Esophagus squamous epithelium (tissue), 4 donors: ENCODE measurements at regions not wholly inside any gene's neighbourhood (a gene's known extent, or its start where the extent isn't known, plus 50 kb on each side); places are given as distances from the start of the nearest gene placed in this dataset.

Experiments
- CTCF ChIP-seq, 6 experiments: fragments of 450-650 bp in 4 of 6; fragments of 200-600 bp in 2 of 6; sonication (generic) in 2 of 6; IDR thresholded peaks; one replicate each; pipeline ENCODE4 v1.5.1; 2016 to 2019; ENCODE audit warnings: antibody characterized with exemption in 6 of 6, mild to moderate bottlenecking in 4 of 6, moderate library complexity in 4 of 6
- POLR2A ChIP-seq, 4 donors: fragments of 450-650 bp; IDR thresholded peaks; one replicate each; pipeline ENCODE4 v1.6.1; 2017; ENCODE audit warnings: antibody characterized with exemption in 4 of 4, mild to moderate bottlenecking in 4 of 4, moderate library complexity in 3 of 4

- no peak for TF ChIP-seq CTCF (IDR thresholded peaks at IDR 0.05)
- no peak for TF ChIP-seq POLR2A (IDR thresholded peaks at IDR 0.05)
These were observed 114.5 kb upstream of the SOD1 start for GRCh38 chr21:31545036-31545435.
